Neuronal stem cell (in vitro differentiated cells): ENCODE measurements at regions not wholly inside any gene's neighbourhood (a gene's known extent, or its start where the extent isn't known, plus 50 kb on each side); places are given as distances from the start of the nearest gene placed in this dataset.

Experiments
- DNase-seq: peaks from one replicate; pipeline ENCODE4 v3.0.0-alpha.2; 2013; ENCODE audit warnings: low spot score
- H2AFZ ChIP-seq: one replicate; pipeline ENCODE4 v1.6.1; 2013; ENCODE audit warnings: mild to moderate bottlenecking, low read length, inconsistent platforms
- H2AK5ac ChIP-seq: 2 replicates; pipeline ENCODE4 v1.6.1; 2013; ENCODE audit warnings: low read depth, mild to moderate bottlenecking, inconsistent platforms, low read length, moderate library complexity, mixed read lengths
- H2BK120ac ChIP-seq: 2 replicates; pipeline ENCODE4 v1.6.1; 2013; ENCODE audit warnings: low read depth, mild to moderate bottlenecking, inconsistent platforms, low read length, moderate library complexity, mixed read lengths
- H2BK12ac ChIP-seq: one replicate; pipeline ENCODE4 v1.6.1; 2013; ENCODE audit warnings: low read length, inconsistent platforms
- H2BK15ac ChIP-seq: 2 replicates; pipeline ENCODE4 v1.6.1; 2013; ENCODE audit warnings: mild to moderate bottlenecking, low read length, inconsistent platforms, mixed read lengths
- H2BK5ac ChIP-seq: one replicate; pipeline ENCODE4 v1.6.1; 2013; ENCODE audit warnings: inconsistent platforms, mild to moderate bottlenecking, low read length, moderate library complexity
- H3K14ac ChIP-seq: one replicate; pipeline ENCODE4 v1.6.1; 2013; ENCODE audit warnings: low read length, inconsistent platforms
- H3K18ac ChIP-seq: 2 replicates; pipeline ENCODE4 v1.6.1; 2013; ENCODE audit warnings: low read length, inconsistent platforms
- H3K23ac ChIP-seq: 2 replicates; pipeline ENCODE4 v1.6.1; 2013; ENCODE audit warnings: low read depth, mild to moderate bottlenecking, mixed read lengths, low read length, inconsistent platforms; ENCODE audit not compliant: poor library complexity
- H3K27ac ChIP-seq: replicated peaks from 3 replicates; pipeline ENCODE4 v1.5.1; 2013; ENCODE audit warnings: low read length, inconsistent platforms
- H3K27me3 ChIP-seq, 3 experiments: 2 replicates each; pipeline ENCODE4 v1.6.1; 2013; ENCODE audit warnings: low read length in 3 of 3, mild to moderate bottlenecking in 2 of 3, inconsistent platforms in 1 of 3, low read depth in 1 of 3, mixed read lengths in 1 of 3, moderate library complexity in 1 of 3; ENCODE audit not compliant: control insufficient read depth in 3 of 3, insufficient read depth in 3 of 3
- H3K36me3 ChIP-seq, 2 donors: replicated peaks in 1 of 2; 2 replicates each; pipeline ENCODE4 v1.6.1; 2013; ENCODE audit warnings: low read length in 2 of 2; ENCODE audit not compliant: control insufficient read depth in 2 of 2, insufficient read depth in 2 of 2
- H3K4ac ChIP-seq: 2 replicates; pipeline ENCODE4 v1.6.1; 2013; ENCODE audit warnings: inconsistent platforms, mild to moderate bottlenecking, low read length, moderate library complexity
- H3K4me1 ChIP-seq, 2 donors: 1 replicate in 1 of 2; 2 replicates in 1 of 2; pipeline ENCODE4 v1.6.1; 2013; ENCODE audit warnings: low read length in 2 of 2, low read depth in 1 of 2; ENCODE audit not compliant: control insufficient read depth in 2 of 2, insufficient read depth in 1 of 2
- H3K4me2 ChIP-seq: one replicate; pipeline ENCODE4 v1.6.1; 2013; ENCODE audit warnings: mild to moderate bottlenecking, low read length, inconsistent platforms; ENCODE audit not compliant: insufficient read depth, poor library complexity, severe bottlenecking
- H3K4me3 ChIP-seq, 2 donors: 2 replicates each; pipeline ENCODE4 v1.5.1; 2013; ENCODE audit warnings: low read length in 2 of 2, mild to moderate bottlenecking in 2 of 2, inconsistent platforms in 1 of 2, moderate library complexity in 1 of 2
- H3K79me1 ChIP-seq: one replicate; pipeline ENCODE4 v1.6.1; 2013; ENCODE audit warnings: low read depth, mild to moderate bottlenecking, inconsistent platforms, low read length, moderate library complexity
- H3K9ac ChIP-seq: one replicate; pipeline ENCODE4 v1.6.1; 2013; ENCODE audit warnings: mild to moderate bottlenecking, low read depth, low read length, inconsistent platforms; ENCODE audit not compliant: poor library complexity
- H3K9me3 ChIP-seq, 2 donors: replicated peaks in 1 of 2; 2 replicates each; pipeline versions ENCODE3 to v1.6.1; 2013; ENCODE audit warnings: low read length in 2 of 2, mild to moderate bottlenecking in 2 of 2, inconsistent platforms in 1 of 2, low read depth in 1 of 2, mixed read lengths in 1 of 2, moderate library complexity in 1 of 2; ENCODE audit not compliant: control insufficient read depth in 2 of 2, insufficient read depth in 1 of 2
- H4K8ac ChIP-seq: one replicate; pipeline ENCODE4 v1.6.1; 2013; ENCODE audit warnings: low read depth, mild to moderate bottlenecking, inconsistent platforms, low read length, moderate library complexity
- H4K91ac ChIP-seq: one replicate; pipeline ENCODE4 v1.6.1; 2013; ENCODE audit warnings: low read length, low read depth, mild to moderate bottlenecking, inconsistent platforms; ENCODE audit not compliant: poor library complexity
- WGBS, 2 donors: extraction: QIAGEN DNeasy Blood & Tissue Kit; methylation state at CpG; one replicate each; pipeline ENCODE4 v1.1.7; 2013; ENCODE audit warnings: missing lambda C conversion rate in 2 of 2, mixed read lengths in 1 of 2; ENCODE audit not compliant: insufficient read length in 2 of 2, insufficient replicate concordance in 1 of 2; ENCODE audit errors: extremely low coverage in 2 of 2; 5-methylcytosine and 5-hydroxymethylcytosine counted together

DNA sequence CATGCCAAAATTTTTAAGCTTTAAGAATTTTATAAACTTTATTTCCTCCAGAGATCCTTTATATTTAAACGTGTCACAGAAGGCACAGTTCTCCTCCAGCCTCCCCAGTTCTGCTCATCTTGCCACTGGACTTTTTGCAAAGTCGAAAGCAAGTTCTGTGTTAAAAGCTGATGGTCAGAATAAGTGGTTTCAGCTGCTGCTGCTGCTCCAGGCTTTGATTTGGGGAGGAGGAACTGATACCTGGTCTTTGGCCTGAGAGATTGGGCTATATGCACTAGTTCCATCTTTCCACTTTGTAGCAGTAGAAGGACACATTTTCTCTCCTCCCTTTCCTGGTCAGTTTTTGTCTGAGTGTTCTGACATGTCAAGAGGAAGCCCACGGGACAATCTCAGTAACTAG is 435.9 kb upstream of the PHF14 start:
- Histone ChIP-seq H3K4me1 (no peaks in the 10 kb centered on the region), H3K27ac (no peak overlapping the region), H4K91ac (no peak overlapping the region), H3K9ac (no peak overlapping the region), H3K9me3 (no peaks in the 10 kb centered on the region), H3K14ac (no peak overlapping the region), H2AK5ac (no peak overlapping the region), H3K4ac (no peak overlapping the region), H3K23ac (no peak overlapping the region), H3K4me2 (no peak overlapping the region), H4K8ac (no peak overlapping the region), H2BK5ac (no peak overlapping the region), H3K4me3 (no peak overlapping the region), H3K36me3 (no peaks in the 10 kb centered on the region), H3K18ac (no peak overlapping the region), H2BK12ac (no peak overlapping the region), H3K79me1 (no peaks in the 10 kb centered on the region), H2BK120ac (no peak overlapping the region), H2AFZ (no peak overlapping the region), H2BK15ac (no peak overlapping the region), H3K27me3 (no peaks in the 10 kb centered on the region)
- no CpG with 5 or more reads among the region's 3 CpGs for WGBS, 2 donors
- DNase-seq = no peak

DNA sequence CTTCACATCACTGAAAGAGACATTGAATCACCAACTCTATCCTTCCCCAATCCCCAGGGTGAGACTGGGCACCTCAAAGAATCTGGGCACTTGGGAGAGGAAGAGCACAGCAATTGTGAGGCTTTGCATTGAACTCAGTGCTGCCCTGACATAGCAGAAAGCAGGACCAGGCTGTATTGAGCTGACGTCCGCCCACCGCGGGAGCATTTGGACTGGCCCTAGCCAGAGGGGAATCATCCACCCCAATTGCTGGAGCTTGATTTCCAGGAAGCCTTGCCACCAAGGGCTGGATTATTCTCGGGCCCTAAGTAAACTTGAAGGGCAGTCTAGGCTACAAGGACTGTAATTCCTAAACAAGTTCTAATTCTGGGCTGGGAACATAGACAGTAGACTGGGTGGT is 416.3 kb upstream of the PHF14 start:
- no peak overlapping the region for H2AK5ac ChIP-seq
- H3K9me3 ChIP-seq = no peaks in the 10 kb centered on the region
- H3K27ac ChIP-seq = no peak overlapping the region
- no peak overlapping the region for H2AFZ ChIP-seq
- H2BK120ac ChIP-seq = no peak overlapping the region
- H2BK12ac ChIP-seq = no peak overlapping the region
- H3K4me3 ChIP-seq = no peak overlapping the region
- H3K4ac ChIP-seq = no peak overlapping the region
- H3K14ac ChIP-seq = no peak overlapping the region
- H4K91ac ChIP-seq = no peak overlapping the region
- no peak for DNase-seq
- H3K18ac ChIP-seq = no peak overlapping the region
- H3K9ac ChIP-seq = no peak overlapping the region
- H2BK15ac ChIP-seq = no peak overlapping the region
- H3K79me1 ChIP-seq = no peaks in the 10 kb centered on the region
- no peaks in the 10 kb centered on the region for H3K4me1 ChIP-seq
- no peaks in the 10 kb centered on the region for H3K27me3 ChIP-seq
- no peak overlapping the region for H3K23ac ChIP-seq
- no peak overlapping the region for H4K8ac ChIP-seq
- no peaks in the 10 kb centered on the region for H3K36me3 ChIP-seq
- H3K4me2 ChIP-seq = no peak overlapping the region
- no peak overlapping the region for H2BK5ac ChIP-seq
- WGBS, 2 donors = no CpG with 5 or more reads among the region's 5 CpGs

DNA sequence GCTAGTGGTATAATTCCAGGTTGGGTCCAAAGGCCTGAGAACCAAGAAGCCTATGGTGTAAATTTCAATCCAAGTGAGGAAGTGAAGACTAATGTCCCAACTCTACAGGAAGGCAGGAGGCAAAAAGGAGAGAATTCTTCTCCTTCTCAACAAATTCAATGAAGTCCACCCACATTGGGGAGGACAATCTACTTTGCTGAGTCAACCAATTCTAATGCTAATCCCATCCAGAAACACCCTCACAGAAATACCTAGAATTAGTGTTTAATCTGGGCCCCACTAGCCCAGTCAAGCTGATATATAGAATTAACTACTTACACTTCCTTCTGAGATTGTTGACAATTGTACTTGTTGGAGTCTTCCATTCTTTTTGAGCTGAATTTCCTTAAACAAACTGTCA is 413.2 kb upstream of the PHF14 start:
- H3K23ac ChIP-seq = no peak overlapping the region
- H3K9me3 ChIP-seq = no peaks in the 10 kb centered on the region
- no peak for DNase-seq
- no peak overlapping the region for H2BK15ac ChIP-seq
- no peaks in the 10 kb centered on the region for H3K79me1 ChIP-seq
- no peak overlapping the region for H2BK12ac ChIP-seq
- H3K27ac ChIP-seq = no peak overlapping the region
- no peak overlapping the region for H4K91ac ChIP-seq
- no peak overlapping the region for H3K18ac ChIP-seq
- no peaks in the 10 kb centered on the region for H3K27me3 ChIP-seq
- no peak overlapping the region for H2AK5ac ChIP-seq
- H3K36me3 ChIP-seq = no peaks in the 10 kb centered on the region
- H3K9ac ChIP-seq = no peak overlapping the region
- no peak overlapping the region for H2BK120ac ChIP-seq
- H3K4me1 ChIP-seq = no peaks in the 10 kb centered on the region
- no peak overlapping the region for H3K4me3 ChIP-seq
- no peak overlapping the region for H2AFZ ChIP-seq
- H2BK5ac ChIP-seq = no peak overlapping the region
- no peak overlapping the region for H3K4ac ChIP-seq
- no peak overlapping the region for H4K8ac ChIP-seq
- H3K14ac ChIP-seq = no peak overlapping the region
- no peak overlapping the region for H3K4me2 ChIP-seq

DNA sequence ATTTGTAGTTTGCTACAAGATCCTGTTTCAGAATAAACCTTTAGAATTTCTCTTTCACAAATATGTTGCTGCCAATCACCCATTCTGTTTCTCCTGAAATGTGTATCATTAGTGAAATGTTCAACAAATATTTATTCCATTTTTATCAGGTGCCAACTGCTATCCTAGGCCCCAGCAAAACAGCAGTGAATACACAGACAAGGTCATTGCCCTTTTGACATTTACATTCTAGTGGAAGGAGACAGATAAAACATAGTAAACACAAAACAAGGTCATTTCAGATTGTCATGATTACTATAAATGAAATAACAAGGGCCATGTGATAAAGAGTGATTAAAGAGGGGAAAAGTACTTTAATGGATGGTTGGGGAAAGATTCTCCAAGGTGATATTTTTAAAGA is 404.8 kb upstream of the PHF14 start:
- Histone ChIP-seq H4K8ac (no peak overlapping the region), H3K27ac (no peak overlapping the region), H3K4ac (no peak overlapping the region), H3K18ac (no peak overlapping the region), H3K4me3 (no peak overlapping the region), H3K23ac (no peak overlapping the region), H2AK5ac (no peak overlapping the region), H3K9ac (no peak overlapping the region), H4K91ac (no peak overlapping the region), H3K4me2 (no peak overlapping the region), H3K27me3 (no peaks in the 10 kb centered on the region), H2BK120ac (no peak overlapping the region), H3K79me1 (no peaks in the 10 kb centered on the region), H3K9me3 (no peaks in the 10 kb centered on the region), H2BK5ac (no peak overlapping the region), H2BK15ac (no peak overlapping the region), H2AFZ (no peak overlapping the region), H2BK12ac (no peak overlapping the region), H3K14ac (no peak overlapping the region), H3K36me3 (no peaks in the 10 kb centered on the region), H3K4me1 (no peaks in the 10 kb centered on the region)
- no peak for DNase-seq
